ENCODE measurements at regions not wholly inside any gene's neighbourhood (a gene's known extent, or its start where the extent isn't known, plus 50 kb on each side); places are given as distances from the start of the nearest gene placed in this dataset.

DNA sequence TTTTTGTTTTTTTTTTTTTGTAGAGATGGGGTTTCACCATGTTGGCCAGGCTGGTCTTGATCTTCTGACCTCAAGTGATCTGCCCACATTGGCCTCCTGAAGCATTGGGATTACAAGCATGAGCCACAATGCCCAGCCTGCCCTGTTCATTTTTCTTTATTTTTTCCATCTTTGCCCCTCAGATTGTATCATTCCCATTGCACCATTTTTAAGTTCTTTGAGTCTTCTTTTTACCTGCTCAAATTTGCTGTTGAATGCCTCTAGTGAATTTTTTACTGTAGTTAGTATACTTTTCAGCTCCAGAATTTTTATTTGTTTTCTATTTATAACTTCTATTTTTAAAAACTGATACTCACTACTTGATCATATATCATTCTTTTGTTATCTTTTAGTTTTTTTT is 101.4 kb upstream of the SLC4A10 start:
- no peak overlapping the region for H3K27ac ChIP-seq
- TF ChIP-seq, protein P1, sequence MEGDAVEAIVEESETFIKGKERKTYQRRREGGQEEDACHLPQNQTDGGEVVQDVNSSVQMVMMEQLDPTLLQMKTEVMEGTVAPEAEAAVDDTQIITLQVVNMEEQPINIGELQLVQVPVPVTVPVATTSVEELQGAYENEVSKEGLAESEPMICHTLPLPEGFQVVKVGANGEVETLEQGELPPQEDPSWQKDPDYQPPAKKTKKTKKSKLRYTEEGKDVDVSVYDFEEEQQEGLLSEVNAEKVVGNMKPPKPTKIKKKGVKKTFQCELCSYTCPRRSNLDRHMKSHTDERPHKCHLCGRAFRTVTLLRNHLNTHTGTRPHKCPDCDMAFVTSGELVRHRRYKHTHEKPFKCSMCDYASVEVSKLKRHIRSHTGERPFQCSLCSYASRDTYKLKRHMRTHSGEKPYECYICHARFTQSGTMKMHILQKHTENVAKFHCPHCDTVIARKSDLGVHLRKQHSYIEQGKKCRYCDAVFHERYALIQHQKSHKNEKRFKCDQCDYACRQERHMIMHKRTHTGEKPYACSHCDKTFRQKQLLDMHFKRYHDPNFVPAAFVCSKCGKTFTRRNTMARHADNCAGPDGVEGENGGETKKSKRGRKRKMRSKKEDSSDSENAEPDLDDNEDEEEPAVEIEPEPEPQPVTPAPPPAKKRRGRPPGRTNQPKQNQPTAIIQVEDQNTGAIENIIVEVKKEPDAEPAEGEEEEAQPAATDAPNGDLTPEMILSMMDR (conservative IDR thresholded peaks at IDR 0.05) = no peak

DNA sequence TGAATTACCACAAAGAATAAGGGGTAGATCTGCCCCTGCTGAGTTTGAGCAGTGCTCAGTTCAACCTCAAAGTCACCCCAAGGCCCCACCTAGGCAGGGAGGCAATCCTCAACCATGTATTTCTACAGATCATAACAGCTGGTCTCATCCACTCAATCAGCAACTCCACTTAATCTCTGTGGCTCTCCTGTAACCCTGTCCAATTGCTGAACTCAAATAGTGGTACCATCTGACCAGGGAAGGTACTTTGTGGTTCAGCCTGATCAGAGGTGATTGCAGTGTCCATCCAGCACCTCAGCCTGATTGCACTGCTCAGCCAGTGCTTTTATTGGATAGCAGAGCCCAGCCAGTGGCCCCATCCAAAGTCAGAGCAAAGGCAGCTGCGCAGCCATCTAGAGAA is 91.0 kb upstream of the SLC4A10 start:
- H3K27ac ChIP-seq = no peak overlapping the region
- TF ChIP-seq, protein P1 (conservative IDR thresholded peaks at IDR 0.05) = no peak

DNA sequence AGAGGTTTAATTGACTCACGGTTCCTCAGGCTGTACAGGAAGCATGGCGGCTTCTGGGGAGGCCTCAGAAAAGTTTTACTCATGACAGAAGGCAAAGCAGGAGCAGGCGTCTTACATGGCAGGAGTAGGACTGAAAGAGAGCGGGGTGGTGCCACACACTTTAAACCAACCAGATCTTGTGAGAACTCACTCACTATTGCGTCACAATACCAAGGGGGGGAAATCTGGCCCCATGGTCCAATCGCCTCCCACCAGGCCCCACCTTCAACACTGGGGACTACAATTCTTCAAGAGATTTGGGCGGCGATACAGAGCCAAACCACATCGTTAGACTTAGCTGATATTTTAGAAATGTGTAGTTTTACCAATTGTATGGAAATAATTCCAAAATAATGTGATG is 77.6 kb upstream of the SLC4A10 start:
- H3K27ac ChIP-seq = no peak overlapping the region
- TF ChIP-seq, protein P1 (conservative IDR thresholded peaks at IDR 0.05) = no peak

DNA sequence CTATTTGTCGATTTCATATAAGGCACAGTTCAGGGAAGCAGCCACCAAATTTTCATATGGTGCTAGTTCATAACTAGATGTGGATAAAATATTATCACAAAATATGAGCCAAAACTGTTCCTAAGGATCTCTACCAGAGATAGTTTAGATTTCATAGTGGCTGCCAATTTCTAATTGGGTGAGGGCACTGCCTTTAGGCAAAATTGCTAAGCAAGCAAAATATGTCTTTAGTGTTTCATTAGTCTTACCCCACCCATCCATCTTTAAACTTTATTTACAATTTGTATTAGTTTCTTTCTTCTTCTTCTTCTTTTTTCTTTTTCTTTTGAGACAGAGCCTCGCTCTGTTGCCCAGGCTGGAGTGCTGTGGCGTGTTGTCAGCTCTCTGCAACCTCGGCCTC is 77.1 kb upstream of the SLC4A10 start:
- no peak overlapping the region for H3K27ac ChIP-seq
- TF ChIP-seq, protein P1 (conservative IDR thresholded peaks at IDR 0.05) = no peak

DNA sequence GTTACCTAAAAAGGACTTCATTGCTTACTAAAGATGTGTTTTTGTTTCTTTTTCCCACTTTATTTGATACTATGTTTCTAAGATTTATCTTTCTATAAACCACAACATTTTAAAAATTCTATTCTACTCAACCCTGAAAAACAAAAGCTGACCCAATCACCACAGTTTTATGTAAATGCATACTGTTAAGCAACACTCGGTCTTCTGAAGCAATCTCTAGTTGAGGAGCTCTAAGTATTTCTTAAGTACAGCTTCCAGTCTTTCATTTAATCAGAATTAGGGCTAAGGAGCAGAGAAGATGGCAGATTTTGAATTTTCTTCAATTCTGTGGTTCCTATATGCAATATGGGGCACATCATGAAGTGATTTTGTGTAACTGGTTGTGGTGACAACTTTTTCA is 72.2 kb upstream of the SLC4A10 start:
- no peak overlapping the region for H3K27ac ChIP-seq
- TF ChIP-seq, protein P1 (conservative IDR thresholded peaks at IDR 0.05) = no peak

DNA sequence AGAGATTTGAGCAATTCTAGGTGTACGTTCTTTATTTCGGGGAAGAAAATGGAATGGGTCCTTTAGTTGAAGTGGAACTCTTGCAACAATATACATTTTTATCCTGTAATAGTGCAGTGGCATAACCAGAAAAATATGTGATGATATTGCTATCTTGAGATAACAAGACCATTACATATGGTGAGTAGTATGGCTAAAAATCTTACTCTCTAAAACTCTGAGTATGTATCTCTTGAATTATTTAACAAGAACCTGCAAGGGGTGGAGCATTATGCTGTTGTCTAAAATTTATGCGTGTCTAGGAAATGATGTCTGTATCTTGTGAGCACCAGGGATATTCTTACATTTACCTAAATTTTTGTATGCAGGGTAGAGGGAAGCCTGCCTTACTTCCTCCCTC is 68.4 kb upstream of the SLC4A10 start:
- no peak overlapping the region for H3K27ac ChIP-seq
- TF ChIP-seq, protein P1 (conservative IDR thresholded peaks at IDR 0.05) = no peak

DNA sequence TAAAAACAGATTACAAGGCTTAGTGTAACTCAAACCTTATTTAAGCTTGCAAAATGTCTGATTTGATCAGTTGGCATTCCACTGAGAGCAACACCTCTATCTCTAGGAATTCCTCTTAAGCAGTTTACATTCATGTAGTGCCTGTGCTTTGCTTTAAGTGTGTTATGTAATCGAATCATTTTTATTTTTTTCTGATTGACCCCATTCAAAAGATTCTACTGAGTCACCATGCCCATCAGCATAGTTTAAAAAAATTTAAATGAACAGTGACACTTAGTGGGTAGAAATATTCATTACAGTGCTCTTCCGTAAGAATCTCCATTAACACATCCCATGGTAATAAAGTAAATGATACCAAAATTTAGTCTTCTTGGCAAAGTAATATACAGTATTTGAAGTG is 67.8 kb upstream of the SLC4A10 start:
- TF ChIP-seq, protein P1 (conservative IDR thresholded peaks at IDR 0.05) = peak; percentile 31
- H3K27ac ChIP-seq = no peak overlapping the region

DNA sequence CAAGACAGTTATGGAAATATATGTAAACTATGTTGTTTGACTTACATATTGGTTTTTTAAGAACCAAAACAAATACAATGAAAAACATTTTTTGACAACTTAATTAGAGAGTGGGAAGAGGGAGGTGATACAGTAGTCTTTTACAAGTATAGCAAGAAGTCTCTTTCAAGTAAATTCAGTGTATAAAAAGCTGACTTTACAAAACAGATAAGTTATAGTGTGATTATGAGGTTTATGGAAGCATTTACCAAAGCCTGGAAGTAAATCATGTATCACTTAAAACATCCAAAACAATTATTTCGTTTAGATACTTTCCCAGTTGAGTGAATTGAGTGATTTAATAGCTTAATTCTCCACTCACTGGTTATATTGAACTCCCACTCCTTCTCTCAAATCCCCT is 66.7 kb upstream of the SLC4A10 start:
- H3K27ac ChIP-seq = no peak overlapping the region
- TF ChIP-seq, protein P1 (conservative IDR thresholded peaks at IDR 0.05) = no peak

Measured in VCaP (cell line).